Endothelial cell of umbilical vein (primary cell): ENCODE measurements at regions not wholly inside any gene's neighbourhood (a gene's known extent, or its start where the extent isn't known, plus 50 kb on each side); places are given as distances from the start of the nearest gene placed in this dataset.

Source experiments
- CTCF ChIP-seq, 2 donors: IDR thresholded peaks; 1 replicate in 1 of 2; 2 replicates in 1 of 2; pipeline ENCODE4 v1.5.1; 2011; ENCODE audit warnings: low read length in 2 of 2, mild to moderate bottlenecking in 2 of 2, moderate library complexity in 2 of 2, control low read depth in 1 of 2, inconsistent platforms in 1 of 2, low read depth in 1 of 2; ENCODE audit not compliant: insufficient read depth in 1 of 2; ENCODE audit errors: extremely low read depth in 1 of 2
- JUN ChIP-seq: IDR thresholded peaks from 2 replicates; pipeline ENCODE4 v1.6.1; 2011; ENCODE audit warnings: borderline replicate concordance, low read depth; ENCODE audit not compliant: insufficient read length, insufficient read depth

- no peak for TF ChIP-seq CTCF (IDR thresholded peaks at IDR 0.05; ENCODE audit: extremely low read depth in 1 of 2, insufficient read depth in 1 of 2, low read depth in 1 of 2, low read length in 2 of 2)
- TF ChIP-seq JUN, result no peak
Measured at GRCh38 chr10:29150010-29150409, 138.9 kb upstream of the LYZL1 start.
